HG03432 (cell line): ENCODE measurements at regions not wholly inside any gene's neighbourhood (a gene's known extent, or its start where the extent isn't known, plus 50 kb on each side); places are given as distances from the start of the nearest gene placed in this dataset.

ENCODE experiments used
- ATAC-seq: cut with Tn5 transposase; IDR thresholded peaks from one replicate; pipeline ENCODE4 v1.9.1; 2021; ENCODE audit warnings: mild to moderate bottlenecking, moderate library complexity; ENCODE audit not compliant: unreplicated experiment

- no peak for ATAC-seq
Observed at GRCh38 chr1:29876441-29876840, 640.1 kb downstream of the PTPRU start.

DNA sequence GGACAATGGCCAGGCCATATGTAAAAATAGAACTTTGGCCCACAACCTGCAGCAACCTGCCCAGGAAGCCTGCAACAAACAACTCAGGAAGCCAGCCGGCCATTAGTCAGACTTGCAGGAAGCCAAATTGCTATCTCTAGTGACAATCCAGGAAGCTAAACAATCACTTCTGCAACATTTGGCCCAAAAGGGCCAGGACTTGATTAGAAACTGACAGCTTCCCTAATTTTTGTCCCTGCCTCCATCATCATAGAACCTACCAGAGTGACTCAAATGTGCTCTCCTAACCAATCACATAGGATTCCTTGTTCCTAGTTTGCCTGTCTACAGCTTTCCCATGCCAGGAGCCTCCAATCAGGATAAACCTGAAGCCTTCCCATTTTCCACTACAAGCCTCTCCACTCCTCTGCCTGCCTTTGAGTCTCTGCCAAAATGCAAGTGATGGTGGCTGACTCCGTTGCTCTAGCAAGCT is 639.3 kb downstream of the PTPRU start:
- no peak for ATAC-seq

- no peak for ATAC-seq
Observed at GRCh38 chr1:29870621-29871020, 634.3 kb downstream of the PTPRU start.

DNA sequence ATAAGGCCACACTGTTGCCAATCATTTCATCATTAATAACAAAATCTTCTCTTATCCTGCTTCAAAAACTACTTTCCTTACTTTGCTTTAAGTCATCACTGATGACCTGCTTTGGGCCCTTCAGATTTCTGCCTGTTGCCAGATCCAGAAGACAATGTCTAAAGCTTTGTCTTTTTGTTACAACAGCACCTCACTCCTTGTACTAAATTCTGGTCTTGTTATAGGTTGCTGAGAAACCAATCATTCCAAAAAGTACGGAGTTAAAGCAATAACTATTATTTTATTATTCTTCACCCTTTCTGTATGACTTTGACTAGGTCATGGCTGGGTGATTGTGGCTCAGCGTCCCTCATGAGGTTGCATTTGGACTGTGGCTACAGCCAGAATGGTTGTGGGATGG is 633.5 kb downstream of the PTPRU start:
- no peak for ATAC-seq

DNA sequence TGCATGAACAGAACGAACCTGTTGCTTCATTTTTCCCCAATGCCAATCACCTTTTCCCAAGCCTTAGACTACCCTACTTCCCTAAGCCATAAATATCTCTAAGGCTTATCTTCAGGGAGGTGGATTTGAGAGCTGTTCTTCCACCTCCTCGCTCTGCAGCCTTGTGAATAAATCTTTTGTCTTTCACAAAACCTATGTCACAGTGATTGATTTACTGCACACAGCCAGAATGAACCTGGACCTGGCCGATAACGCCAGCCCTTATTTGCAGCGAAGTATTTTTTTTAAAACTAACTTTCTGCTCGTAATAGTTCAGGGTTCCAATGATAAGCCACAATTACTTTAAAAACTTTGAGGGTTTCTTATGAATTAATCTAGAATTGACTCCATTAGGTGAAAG is 632.6 kb downstream of the PTPRU start:
- ATAC-seq: no peak

DNA sequence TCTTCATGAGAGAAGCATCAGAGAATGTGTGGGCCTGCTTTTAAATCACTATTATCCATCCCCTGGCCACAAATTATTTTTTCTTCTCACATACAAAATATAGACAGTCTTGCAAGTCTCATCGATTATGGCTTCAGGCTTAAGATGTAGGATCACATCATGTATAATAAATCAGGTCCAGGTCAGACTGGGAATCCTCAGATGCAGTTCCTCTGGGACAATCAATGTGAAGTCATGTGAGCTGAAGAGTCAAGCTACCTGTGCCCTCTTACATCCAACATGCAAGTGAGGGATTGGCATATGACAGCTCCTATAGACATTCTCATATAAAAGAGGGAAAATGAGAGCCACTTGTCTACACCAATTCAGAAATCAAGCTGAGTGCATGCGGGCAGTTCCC is 631.8 kb downstream of the PTPRU start:
- ATAC-seq: no peak

DNA sequence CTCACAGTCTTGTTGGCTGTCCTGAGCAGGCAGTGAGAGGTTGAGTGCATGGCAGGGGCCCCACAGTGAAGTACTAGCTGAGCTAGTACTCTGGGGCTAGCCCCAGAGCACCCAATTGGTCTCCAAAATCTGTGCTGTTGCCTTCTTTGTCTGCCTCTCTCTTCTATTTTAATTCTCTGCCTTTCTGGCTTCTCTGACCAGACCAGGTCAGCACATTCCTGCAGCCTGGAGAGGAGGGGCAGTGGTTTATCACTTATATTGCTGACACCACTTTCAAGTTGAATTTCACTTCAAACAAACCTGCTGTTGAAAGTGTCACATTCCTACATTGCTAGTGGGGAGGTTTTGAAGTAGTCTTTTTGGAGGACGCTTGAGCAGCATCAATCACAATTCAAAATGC is 628.7 kb downstream of the PTPRU start:
- no peak for ATAC-seq

GRCh38 chr1:29864431-29865022 is 628.2 kb downstream of the PTPRU start:
- no peak for ATAC-seq

DNA sequence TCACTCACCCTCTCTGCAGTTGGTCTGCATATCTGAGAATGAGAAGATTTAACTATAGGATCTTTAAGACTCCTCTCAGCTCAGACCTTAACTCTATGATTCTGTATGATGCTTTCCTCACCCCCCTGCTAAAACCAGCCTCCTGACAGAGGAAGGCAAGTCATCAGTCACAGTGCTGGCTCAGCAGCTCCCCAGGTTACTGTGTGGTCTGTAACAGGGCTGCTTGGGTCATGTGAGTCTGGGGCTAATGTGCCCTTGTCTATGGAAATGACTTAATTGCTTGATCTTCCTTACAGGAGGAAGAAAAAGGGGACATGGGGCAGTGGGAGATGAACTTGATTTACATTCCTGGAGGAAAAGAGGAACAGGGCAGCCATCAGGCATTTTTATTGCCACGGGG is 625.6 kb downstream of the PTPRU start:
- ATAC-seq: no peak

- no peak for ATAC-seq
Observed at GRCh38 chr1:29861446-29861845, 625.1 kb downstream of the PTPRU start.

DNA sequence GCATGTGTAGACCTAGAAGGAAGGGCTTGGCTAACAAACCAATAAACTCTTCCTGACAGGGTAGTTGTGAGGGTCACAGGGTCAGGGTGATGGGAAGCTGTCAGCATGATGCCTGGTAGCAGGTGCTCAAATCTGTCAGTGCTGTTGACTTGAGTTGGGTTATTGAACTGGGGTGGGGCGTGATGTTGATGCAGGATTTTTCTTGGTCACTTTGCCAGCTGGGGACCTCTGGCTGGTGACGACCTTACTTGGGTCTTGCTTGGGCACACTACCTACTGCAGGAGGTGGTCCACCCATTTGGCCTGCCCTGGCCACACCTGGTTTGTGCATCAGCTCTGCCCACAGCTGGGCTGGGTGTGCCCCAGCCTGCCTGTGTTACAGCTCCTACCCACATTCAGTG is 624.4 kb downstream of the PTPRU start:
- no peak for ATAC-seq

- ATAC-seq: no peak
Observed at GRCh38 chr1:29860056-29860455, 623.7 kb downstream of the PTPRU start.

- ATAC-seq: no peak
Observed at GRCh38 chr1:29859126-29859525, 622.8 kb downstream of the PTPRU start.

GRCh38 chr1:29858646-29859045 is 622.3 kb downstream of the PTPRU start:
- no peak for ATAC-seq

DNA sequence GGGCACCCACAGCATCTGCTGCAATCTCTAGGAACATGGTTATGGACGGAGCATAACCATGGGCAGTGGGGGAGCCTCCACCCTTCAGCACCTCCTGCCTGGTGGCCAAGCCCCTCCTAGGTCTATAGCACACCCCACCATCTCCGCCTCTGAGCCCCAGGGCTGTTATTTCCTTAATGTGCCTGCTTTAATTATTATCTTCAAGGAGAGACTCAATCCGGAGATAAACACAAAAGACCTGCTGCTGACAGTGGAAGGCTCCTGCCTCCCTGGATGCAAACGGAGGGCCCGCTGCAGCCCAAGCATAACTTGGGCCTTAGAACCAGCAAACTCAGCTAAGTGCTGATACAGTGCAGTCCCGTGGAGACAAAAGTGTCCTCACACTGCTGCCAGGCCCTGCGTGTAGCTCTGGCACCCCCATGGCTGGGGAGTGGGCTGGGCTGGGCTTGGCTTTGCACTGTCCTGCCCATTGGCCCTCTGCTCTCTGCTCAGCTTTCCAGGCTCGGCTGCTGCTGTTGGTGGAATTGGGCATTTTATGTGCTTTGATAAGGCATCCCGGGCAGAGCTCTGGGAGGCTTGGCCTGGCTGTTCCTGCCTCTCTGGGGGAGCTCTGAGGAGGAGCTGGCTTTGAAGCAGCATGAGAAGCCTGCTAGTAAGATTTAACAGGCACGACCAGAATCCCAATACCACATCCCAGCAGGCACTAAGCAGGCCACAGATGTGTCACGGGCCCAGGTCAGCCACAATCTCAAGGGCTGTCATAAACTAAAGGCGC is 620.2 kb downstream of the PTPRU start:
- ATAC-seq: no peak

GRCh38 chr1:29855561-29856160 is 619.3 kb downstream of the PTPRU start:
- ATAC-seq: no peak

DNA sequence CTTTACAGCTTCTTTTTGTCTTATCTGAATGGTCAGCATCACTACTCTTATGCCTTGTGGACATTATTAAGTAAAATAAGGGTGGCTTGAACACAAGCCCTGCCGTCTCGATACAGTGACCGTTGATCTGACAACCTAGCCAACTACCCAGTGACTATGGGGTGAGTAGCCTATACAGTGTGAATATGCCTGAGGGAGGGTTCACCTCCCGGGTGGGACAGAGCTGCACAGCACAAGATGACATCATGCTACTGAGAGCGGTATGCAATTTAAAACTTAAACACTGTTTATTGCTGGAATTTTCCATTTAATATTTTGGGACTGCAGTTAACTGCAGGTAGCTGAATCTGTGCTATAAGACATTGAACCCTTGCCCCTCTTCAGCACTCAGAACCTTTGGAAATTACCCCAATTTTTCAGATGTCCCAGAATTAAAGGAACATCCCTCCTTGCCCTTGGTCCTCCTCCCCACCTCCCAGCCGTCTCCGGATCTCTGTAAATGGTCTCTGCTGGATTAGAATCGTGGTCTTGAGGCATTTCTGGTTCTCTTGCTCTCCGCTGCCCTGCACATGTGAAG is 618.5 kb downstream of the PTPRU start:
- ATAC-seq: no peak

DNA sequence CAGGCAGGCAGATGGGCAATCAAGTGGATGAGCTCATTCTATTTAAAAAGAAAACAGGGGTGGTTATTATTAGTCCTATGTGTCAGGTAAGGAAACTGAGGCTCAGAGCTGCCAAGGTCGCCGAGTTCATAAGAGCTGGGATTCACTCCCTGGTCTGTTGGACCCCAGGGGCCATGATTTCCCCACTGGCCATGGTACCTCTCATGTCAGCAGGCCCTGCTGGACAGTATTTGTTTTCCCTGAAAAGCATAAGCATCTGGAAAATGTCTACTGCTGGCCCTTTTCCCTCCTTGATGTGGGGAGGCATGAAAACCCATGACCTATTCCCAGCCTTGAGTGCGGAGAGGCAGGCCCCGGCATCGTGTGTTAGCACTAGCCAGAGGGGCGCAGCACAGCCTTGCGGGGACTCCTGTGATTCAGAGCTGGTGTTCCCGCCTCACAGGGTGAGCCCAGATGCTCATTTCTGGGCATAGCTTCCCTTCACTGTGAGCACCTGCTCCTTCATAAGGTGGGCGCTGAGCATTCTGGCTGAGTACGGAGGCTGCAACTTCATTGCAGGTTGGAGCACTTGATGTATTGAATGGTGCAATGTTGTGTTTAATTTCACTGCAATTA is 617.5 kb downstream of the PTPRU start:
- no peak for ATAC-seq

GRCh38 chr1:29852248-29852647 is 615.9 kb downstream of the PTPRU start:
- no peak for ATAC-seq

GRCh38 chr1:29851691-29852090 is 615.4 kb downstream of the PTPRU start:
- ATAC-seq: no peak

- no peak for ATAC-seq
Observed at GRCh38 chr1:29849991-29850757, 613.9 kb downstream of the PTPRU start.
